SU-DHL-6 (cell line): ENCODE measurements at regions not wholly inside any gene's neighbourhood (a gene's known extent, or its start where the extent isn't known, plus 50 kb on each side); places are given as distances from the start of the nearest gene placed in this dataset.

Source experiments
- EZH2phosphoT487 ChIP-seq: fragments of 200-600 bp; sonication (generic), shearing (Covaris generic); conservative IDR thresholded peaks from 2 replicates; pipeline ENCODE4 v1.6.1; 2018; ENCODE audit warnings: mild to moderate bottlenecking, antibody characterized with exemption, low read length, moderate library complexity, mixed read lengths
- TF ChIP-seq, protein P1 (sequence below): fragments of 200-600 bp; sonication (generic); IDR thresholded peaks from one replicate; pipeline ENCODE4 v1.5.1; 2017; ENCODE audit warnings: antibody characterized with exemption, mild to moderate bottlenecking, low read length, moderate library complexity; ENCODE audit not compliant: insufficient read depth, poor library complexity, severe bottlenecking

DNA sequence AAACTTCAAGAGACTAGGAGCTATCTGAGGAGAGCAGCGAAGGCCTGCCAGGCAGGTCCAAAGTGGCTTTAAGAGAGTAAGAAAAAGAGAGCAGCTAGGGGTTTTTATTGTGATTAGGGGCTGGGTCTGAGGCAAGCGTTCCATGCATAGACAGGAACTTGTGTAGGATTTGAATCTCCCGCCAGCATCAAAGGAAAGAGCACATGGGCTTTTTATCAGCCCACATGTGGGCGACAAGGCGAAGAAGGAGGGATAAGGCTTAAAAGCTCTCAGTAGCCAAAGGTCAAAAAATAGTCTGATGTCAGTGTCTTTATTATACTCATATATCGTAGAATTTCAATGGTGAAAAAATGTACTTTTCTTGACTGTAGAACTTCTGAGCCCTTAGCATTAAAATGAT is 178.5 kb upstream of the TMEFF2 start:
- TF ChIP-seq, protein P1, sequence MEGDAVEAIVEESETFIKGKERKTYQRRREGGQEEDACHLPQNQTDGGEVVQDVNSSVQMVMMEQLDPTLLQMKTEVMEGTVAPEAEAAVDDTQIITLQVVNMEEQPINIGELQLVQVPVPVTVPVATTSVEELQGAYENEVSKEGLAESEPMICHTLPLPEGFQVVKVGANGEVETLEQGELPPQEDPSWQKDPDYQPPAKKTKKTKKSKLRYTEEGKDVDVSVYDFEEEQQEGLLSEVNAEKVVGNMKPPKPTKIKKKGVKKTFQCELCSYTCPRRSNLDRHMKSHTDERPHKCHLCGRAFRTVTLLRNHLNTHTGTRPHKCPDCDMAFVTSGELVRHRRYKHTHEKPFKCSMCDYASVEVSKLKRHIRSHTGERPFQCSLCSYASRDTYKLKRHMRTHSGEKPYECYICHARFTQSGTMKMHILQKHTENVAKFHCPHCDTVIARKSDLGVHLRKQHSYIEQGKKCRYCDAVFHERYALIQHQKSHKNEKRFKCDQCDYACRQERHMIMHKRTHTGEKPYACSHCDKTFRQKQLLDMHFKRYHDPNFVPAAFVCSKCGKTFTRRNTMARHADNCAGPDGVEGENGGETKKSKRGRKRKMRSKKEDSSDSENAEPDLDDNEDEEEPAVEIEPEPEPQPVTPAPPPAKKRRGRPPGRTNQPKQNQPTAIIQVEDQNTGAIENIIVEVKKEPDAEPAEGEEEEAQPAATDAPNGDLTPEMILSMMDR, result no peak
- TF ChIP-seq EZH2phosphoT487, result no peak
